M059J (cell line): ENCODE measurements at regions not wholly inside any gene's neighbourhood (a gene's known extent, or its start where the extent isn't known, plus 50 kb on each side); places are given as distances from the start of the nearest gene placed in this dataset.
"Not testable (repeated sequence)": the region's sequence is repeated elsewhere in the genome, so short reads cannot be mapped to it uniquely, and the experiment has no call there.

Experiments used
- DNase-seq: peaks from one replicate; pipeline ENCODE4 v3.0.0-alpha.2; 2012; ENCODE audit warnings: low read depth

- no peak for DNase-seq
Measured at GRCh38 chr22:19641254-19641982, 72.9 kb upstream of the SEPTIN5 start.

- no peak for DNase-seq
Measured at GRCh38 chr22:19641983-19642451, 72.3 kb upstream of the SEPTIN5 start.

- no peak for DNase-seq
Measured at GRCh38 chr22:19643448-19644313, 70.6 kb upstream of the SEPTIN5 start.

- DNase-seq = no peak
Measured at GRCh38 chr22:19644314-19645223, 69.7 kb upstream of the SEPTIN5 start.

- no peak for DNase-seq
Measured at GRCh38 chr22:19645391-19645790, 68.9 kb upstream of the SEPTIN5 start.

GRCh38 chr22:19645905-19646304 is 68.4 kb upstream of the SEPTIN5 start:
- no peak for DNase-seq

- DNase-seq = no peak
Measured at GRCh38 chr22:19646383-19646782, 67.9 kb upstream of the SEPTIN5 start.

GRCh38 chr22:19648419-19648929 is 65.8 kb upstream of the SEPTIN5 start:
- DNase-seq = peak; percentile 13

- DNase-seq = no peak
Measured at GRCh38 chr22:19652316-19652715, 62.0 kb upstream of the SEPTIN5 start.

- no peak for DNase-seq
Measured at GRCh38 chr22:19654338-19654987, 59.8 kb upstream of the SEPTIN5 start.

- DNase-seq = no peak
Measured at GRCh38 chr22:19655399-19655798, 58.9 kb upstream of the SEPTIN5 start.

- no peak for DNase-seq
Measured at GRCh38 chr22:19656541-19657251, 57.6 kb upstream of the SEPTIN5 start.

GRCh38 chr22:19657252-19658056 is 56.8 kb upstream of the SEPTIN5 start:
- no peak for DNase-seq

GRCh38 chr22:19658057-19658966 is 56.0 kb upstream of the SEPTIN5 start:
- DNase-seq = no peak

GRCh38 chr22:19658967-19659804 is 55.1 kb upstream of the SEPTIN5 start:
- no peak for DNase-seq

GRCh38 chr22:19659805-19660345 is 54.4 kb upstream of the SEPTIN5 start:
- DNase-seq = no peak

- DNase-seq = not testable (repeated sequence)
Measured at GRCh38 chr22:19660583-19660982, 53.7 kb upstream of the SEPTIN5 start.
